BLaER1 (cell line): ENCODE measurements at regions not wholly inside any gene's neighbourhood (a gene's known extent, or its start where the extent isn't known, plus 50 kb on each side); places are given as distances from the start of the nearest gene placed in this dataset.
"Not testable (repeated sequence)": the region's sequence is repeated elsewhere in the genome, so short reads cannot be mapped to it uniquely, and the experiment has no call there.

Source experiments
- H3K27ac ChIP-seq: shearing (Covaris generic); formaldehyde crosslinking; 2 replicates; pipeline ENCODE4 v1.8.1; 2022
- H3K27me3 ChIP-seq: shearing (Covaris generic); formaldehyde crosslinking; 2 replicates; pipeline ENCODE4 v1.8.1; 2022
- H3K36me3 ChIP-seq: shearing (Covaris generic); formaldehyde crosslinking; 2 replicates; pipeline ENCODE4 v1.8.1; 2022
- H3K4me1 ChIP-seq: shearing (Covaris generic); formaldehyde crosslinking; 2 replicates; pipeline ENCODE4 v1.8.1; 2022
- H3K4me2 ChIP-seq: shearing (Covaris generic); formaldehyde crosslinking; 2 replicates; pipeline ENCODE4 v1.8.1; 2022
- H3K4me3 ChIP-seq: shearing (Covaris generic); formaldehyde crosslinking; 2 replicates; pipeline ENCODE4 v1.8.1; 2022
- H3K9ac ChIP-seq: shearing (Covaris generic); formaldehyde crosslinking; 2 replicates; pipeline ENCODE4 v1.8.1; 2022
- H3K9me3 ChIP-seq: shearing (Covaris generic); formaldehyde crosslinking; 2 replicates; pipeline ENCODE4 v1.8.1; 2022
- H4K20me1 ChIP-seq: shearing (Covaris generic); formaldehyde crosslinking; 2 replicates; pipeline ENCODE4 v1.8.1; 2022
- Cebpa-rat ChIP-seq: shearing (Covaris generic); IDR thresholded peaks from 2 replicates; pipeline ENCODE4 v1.8.1; 2022

DNA sequence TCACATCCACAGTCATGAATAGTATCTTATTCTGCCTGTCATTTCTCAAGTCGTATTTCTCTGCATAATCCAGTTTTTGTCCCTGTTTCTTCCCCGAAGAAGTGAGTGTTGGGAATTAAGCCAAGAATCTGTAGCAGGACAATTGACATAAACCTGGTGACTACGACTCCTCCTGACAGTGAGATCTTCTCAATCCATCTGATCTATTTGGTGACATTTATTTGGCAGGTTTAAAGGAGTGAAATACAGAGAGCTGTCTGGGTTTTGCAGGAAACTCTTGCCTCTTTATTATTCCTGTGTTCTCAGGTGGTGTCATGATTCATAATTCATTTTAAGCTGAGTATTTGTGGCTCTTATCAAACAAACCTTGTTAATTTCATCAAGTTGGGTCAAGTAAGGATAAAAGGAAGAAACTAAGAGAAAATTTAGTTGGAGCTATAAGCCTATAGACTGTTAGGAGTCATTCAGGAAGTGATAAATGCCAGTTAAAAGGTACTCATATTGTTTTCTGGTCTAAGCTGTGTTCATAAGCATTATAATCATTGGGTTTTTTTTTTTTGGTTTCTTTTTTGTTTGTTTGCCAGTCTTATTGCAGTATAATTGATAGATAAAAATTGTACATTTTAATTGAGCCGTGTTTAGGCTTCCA lies 95.9 kb upstream of the PCSK1 start:
- no peak overlapping the region for H3K4me2 ChIP-seq
- H3K27me3 ChIP-seq, result no peaks in the 10 kb centered on the region
- no peaks in the 10 kb centered on the region for H4K20me1 ChIP-seq
- H3K27ac ChIP-seq, result no peak overlapping the region
- no peaks in the 10 kb centered on the region for H3K36me3 ChIP-seq
- no peak overlapping the region for H3K4me3 ChIP-seq
- H3K4me1 ChIP-seq, result no peaks in the 10 kb centered on the region
- TF ChIP-seq Cebpa-rat, result no peak
- H3K9me3 ChIP-seq, result no peaks in the 10 kb centered on the region
- H3K9ac ChIP-seq, result no peak overlapping the region

DNA sequence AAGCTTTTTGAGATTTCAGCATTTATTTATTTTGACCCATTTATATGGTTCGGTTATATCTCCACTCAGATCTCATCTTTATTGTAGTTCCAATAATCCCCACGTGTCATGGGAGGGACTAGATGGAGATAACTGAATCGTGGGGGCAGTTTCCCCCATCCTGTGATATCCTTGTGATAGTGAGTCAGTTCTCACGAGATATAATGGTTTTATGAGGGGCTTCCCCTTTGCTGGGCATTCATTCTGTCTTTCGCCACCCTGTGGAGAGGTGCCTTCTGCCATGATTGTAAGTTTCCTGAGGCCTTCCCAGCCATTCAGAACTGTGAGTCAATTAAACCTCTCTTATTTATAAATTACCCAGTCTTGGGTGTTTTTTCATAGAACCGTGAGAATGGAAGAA lies 96.5 kb upstream of the PCSK1 start:
- Histone ChIP-seq H3K36me3 (no peaks in the 10 kb centered on the region), H3K4me1 (no peaks in the 10 kb centered on the region), H3K4me3 (no peak overlapping the region), H3K9me3 (no peaks in the 10 kb centered on the region), H3K9ac (no peak overlapping the region), H3K27ac (no peak overlapping the region), H4K20me1 (no peaks in the 10 kb centered on the region), H3K4me2 (no peak overlapping the region), H3K27me3 (no peaks in the 10 kb centered on the region)
- TF ChIP-seq Cebpa-rat, result no peak

DNA sequence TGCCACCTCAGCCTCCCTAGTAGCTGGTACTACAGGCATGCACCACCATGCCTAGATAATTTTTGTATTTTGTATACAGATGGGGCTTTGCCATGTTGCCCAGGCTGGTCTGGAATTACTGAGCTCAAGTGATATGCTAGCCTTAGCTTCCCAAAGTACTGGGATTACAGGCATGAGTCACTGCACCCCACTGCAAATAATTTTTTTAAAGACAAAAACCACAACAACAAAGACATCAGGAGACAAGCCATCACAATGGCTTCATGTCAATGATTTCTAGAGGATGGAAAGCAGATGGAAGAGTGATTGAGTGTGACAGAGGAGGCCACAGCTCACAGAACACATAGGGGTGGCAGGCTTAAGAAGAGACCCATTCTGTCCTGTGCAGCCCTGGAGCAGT lies 97.9 kb upstream of the PCSK1 start:
- TF ChIP-seq Cebpa-rat, result no peak
- no peaks in the 10 kb centered on the region for H3K9me3 ChIP-seq

DNA sequence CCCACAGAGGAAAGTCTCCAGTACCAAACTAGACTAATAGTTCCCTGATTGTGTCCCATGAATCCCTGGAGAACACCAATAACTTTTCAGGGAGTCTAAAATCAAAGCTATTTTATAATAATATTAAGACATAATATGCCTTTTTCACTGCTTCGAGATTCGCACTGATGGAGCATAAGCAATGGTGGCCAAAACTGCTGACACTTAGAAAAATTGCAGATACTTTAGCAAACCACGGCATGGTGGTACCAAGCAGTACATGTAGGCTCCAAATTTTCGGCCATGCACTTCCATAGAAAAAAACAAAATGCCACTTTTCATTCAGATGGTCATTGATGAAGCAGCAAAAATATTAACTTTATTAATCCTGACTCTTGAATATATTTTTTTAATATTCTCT lies 100.3 kb upstream of the PCSK1 start:
- H3K36me3 ChIP-seq, result no peaks in the 10 kb centered on the region
- no peak overlapping the region for H3K9ac ChIP-seq
- no peak overlapping the region for H3K4me2 ChIP-seq
- 0 out of 2 replicates have a peak, but pooled peaks cover 4% of the 10 kb centered on the region for H3K9me3 ChIP-seq
- H3K27me3 ChIP-seq, result no peaks in the 10 kb centered on the region
- H3K27ac ChIP-seq, result no peak overlapping the region
- H4K20me1 ChIP-seq, result no peaks in the 10 kb centered on the region
- H3K4me3 ChIP-seq, result no peak overlapping the region
- TF ChIP-seq Cebpa-rat, result no peak
- peaks cover 18% of the 10 kb centered on the region for H3K4me1 ChIP-seq

More for the DNA sequence above, 97.9 kb upstream of the PCSK1 start:
- Histone ChIP-seq H4K20me1 (no peaks in the 10 kb centered on the region), H3K4me1 (no peaks in the 10 kb centered on the region), H3K4me3 (no peak overlapping the region), H3K27ac (no peak overlapping the region), H3K4me2 (no peak overlapping the region), H3K36me3 (no peaks in the 10 kb centered on the region), H3K9ac (no peak overlapping the region), H3K27me3 (no peaks in the 10 kb centered on the region)

DNA sequence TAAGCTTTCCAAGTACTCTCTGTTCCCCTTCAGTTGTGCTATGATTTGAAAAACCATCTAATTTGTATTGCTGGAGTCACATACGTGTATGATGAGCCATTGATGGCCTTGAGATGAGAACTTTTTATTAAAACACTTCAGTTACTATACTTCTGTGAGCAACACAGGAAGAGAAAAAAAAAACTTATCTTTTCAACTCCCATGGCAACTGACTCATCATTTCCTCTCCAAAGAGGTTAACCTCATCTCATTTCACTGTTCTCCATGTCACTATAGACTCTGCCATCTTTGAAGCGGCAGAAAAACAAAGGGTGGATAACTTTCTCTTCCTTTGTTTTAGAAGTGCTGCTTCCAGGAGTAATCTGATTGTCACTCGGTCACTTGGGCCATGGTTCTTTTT lies 104.3 kb upstream of the PCSK1 start:
- no peak for TF ChIP-seq Cebpa-rat
- Histone ChIP-seq H3K4me2 (peak overlapping the region; percentile 55), H3K9ac (no peak overlapping the region), H4K20me1 (no peaks in the 10 kb centered on the region), H3K9me3 (0 out of 2 replicates have a peak, but pooled peaks cover 4% of the 10 kb centered on the region), H3K4me1 (peaks cover 18% of the 10 kb centered on the region), H3K27ac (peak overlapping the region; percentile 53), H3K4me3 (no peak overlapping the region), H3K36me3 (no peaks in the 10 kb centered on the region), H3K27me3 (no peaks in the 10 kb centered on the region)

DNA sequence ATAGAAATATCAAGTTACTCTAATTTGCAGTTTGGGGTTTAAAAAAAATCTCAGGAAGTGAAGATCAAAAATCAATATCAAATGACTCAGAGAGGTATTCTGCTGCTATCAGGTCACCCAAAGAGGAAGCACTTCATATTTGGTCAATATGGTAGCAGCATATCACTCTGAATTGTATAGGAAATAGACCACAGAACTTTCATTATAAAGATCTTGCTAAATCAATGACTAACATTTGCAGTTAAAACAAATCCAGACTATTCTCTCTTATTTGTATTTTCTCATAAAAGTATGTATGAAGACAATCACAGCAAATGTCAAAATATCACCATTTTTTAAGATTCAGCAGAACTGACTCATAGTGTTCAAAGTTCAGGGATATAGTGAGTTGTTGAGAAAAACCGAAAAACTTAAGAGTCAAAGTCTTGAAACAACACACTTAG lies 105.8 kb upstream of the PCSK1 start:
- H3K4me2 ChIP-seq, result no peak overlapping the region
- no peaks in the 10 kb centered on the region for H3K36me3 ChIP-seq
- no peak overlapping the region for H3K9ac ChIP-seq
- peaks cover 18% of the 10 kb centered on the region for H3K4me1 ChIP-seq
- no peak overlapping the region for H3K4me3 ChIP-seq
- H4K20me1 ChIP-seq, result no peaks in the 10 kb centered on the region
- H3K9me3 ChIP-seq, result 0 out of 2 replicates have a peak, but pooled peaks cover 4% of the 10 kb centered on the region
- H3K27me3 ChIP-seq, result no peaks in the 10 kb centered on the region
- TF ChIP-seq Cebpa-rat, result no peak
- H3K27ac ChIP-seq, result no peak overlapping the region

DNA sequence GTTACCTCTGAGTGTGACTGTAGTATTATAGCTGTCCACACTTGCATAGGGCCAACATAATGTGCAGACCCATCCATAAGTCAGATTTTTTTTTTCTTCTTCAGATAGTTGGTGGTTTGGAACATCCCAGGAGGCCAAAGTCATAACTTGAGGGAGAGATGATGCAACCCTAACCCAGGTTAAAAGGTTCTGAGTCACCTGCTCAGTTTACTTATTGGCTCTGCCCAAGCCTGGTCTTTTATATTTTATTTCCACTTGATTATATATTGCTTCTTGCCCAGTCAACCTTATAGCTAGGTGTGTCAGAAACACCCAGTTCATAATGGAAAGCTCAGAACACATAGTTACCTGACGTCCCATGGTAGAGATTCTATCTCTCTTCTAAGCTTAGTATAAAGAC lies 113.1 kb upstream of the PCSK1 start:
- Histone ChIP-seq H3K4me1 (no peaks in the 10 kb centered on the region), H3K4me2 (no peak overlapping the region), H3K9me3 (no peaks in the 10 kb centered on the region), H3K4me3 (no peak overlapping the region), H3K27ac (no peak overlapping the region), H4K20me1 (no peaks in the 10 kb centered on the region), H3K27me3 (no peaks in the 10 kb centered on the region), H3K36me3 (no peaks in the 10 kb centered on the region), H3K9ac (no peak overlapping the region)
- no peak for TF ChIP-seq Cebpa-rat

DNA sequence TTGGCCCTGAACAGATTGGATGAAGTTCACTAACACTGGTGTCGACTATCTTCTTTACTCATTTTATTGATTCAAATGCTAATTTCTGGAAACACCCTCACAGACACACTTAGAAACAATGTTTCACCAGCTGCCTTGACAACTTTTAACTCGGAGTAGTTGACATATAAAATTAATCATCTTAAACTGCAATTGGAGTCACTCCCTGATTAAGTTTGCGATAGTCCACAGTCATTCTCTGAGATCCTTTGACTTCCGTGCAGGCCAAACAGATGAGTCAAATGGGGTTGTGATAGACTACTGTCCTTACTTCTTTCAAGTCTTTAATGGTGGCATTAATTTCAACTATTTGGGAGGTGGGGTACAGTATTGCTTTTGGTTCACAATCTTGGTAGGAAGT lies 114.4 kb upstream of the PCSK1 start:
- no peaks in the 10 kb centered on the region for H4K20me1 ChIP-seq
- no peak overlapping the region for H3K9ac ChIP-seq
- no peaks in the 10 kb centered on the region for H3K4me1 ChIP-seq
- no peaks in the 10 kb centered on the region for H3K9me3 ChIP-seq
- no peaks in the 10 kb centered on the region for H3K36me3 ChIP-seq
- no peak overlapping the region for H3K27ac ChIP-seq
- H3K4me3 ChIP-seq, result no peak overlapping the region
- TF ChIP-seq Cebpa-rat, result no peak
- H3K4me2 ChIP-seq, result no peak overlapping the region
- no peaks in the 10 kb centered on the region for H3K27me3 ChIP-seq

DNA sequence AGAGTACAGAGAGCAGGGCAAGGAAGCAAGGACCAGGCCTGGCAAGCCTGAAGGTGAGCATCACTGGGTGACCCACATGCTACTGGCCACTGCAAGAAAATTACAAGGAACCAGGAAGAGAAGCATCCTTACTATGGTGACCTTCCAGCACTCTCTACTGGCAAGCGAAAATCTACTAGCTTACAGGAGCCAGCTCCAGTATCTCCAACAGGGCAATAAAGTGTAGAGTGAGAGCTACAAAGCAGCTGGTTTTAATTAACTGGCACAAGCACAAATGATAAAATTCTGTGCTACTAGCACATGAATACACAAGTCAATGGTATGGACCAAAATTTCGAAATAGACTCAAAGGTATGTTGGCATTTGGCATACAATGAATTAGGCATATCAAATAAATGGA lies 113.3 kb upstream of the CAST start:
- H3K9me3 ChIP-seq, result no peaks in the 10 kb centered on the region
- no peak overlapping the region for H3K9ac ChIP-seq
- no peak overlapping the region for H3K4me2 ChIP-seq
- no peak overlapping the region for H3K4me3 ChIP-seq
- H3K36me3 ChIP-seq, result no peaks in the 10 kb centered on the region
- H3K27me3 ChIP-seq, result no peaks in the 10 kb centered on the region
- H3K4me1 ChIP-seq, result no peaks in the 10 kb centered on the region
- no peak overlapping the region for H3K27ac ChIP-seq
- TF ChIP-seq Cebpa-rat, result no peak
- H4K20me1 ChIP-seq, result no peaks in the 10 kb centered on the region

DNA sequence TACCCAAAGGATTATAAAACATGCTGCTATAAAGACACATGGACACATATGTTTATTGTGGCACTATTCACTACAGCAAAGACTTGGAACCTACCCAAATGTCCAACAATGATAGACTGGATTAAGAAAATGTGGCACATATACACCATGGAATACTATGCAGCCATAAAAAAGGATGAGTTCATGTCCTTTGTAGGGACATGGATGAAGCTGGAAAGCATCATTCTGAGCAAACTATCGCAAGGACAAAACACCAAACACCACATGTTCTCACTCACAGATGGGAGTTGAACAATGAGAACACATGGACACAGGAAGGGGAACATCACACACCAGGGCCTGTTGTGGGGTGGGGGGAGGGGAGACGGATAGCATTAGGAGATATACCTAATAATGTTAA lies 101.3 kb upstream of the CAST start:
- peaks cover 28% of the 10 kb centered on the region for H3K9me3 ChIP-seq
- not testable (repeated sequence) for H3K4me3 ChIP-seq, H3K36me3 ChIP-seq, H4K20me1 ChIP-seq, H3K4me1 ChIP-seq, H3K4me2 ChIP-seq, H3K27ac ChIP-seq, H3K27me3 ChIP-seq, H3K9ac ChIP-seq

DNA sequence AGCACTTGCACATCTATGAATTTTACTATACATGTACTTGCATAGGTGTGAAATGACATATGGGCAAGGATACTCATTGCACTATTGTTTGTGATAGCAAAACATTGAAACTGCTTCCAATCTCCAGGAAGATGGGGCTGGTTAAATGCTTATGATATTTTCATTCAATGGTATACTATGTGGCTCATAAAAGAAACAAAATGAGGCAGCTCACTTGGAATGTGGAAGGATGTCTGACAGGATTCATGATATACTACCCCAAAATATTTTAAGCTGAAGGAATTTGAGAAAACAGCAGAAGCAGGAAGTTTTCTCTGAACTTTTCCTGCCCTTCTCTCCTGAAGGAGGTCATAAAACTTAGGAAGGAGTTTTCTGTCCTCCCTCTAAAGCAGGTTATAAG lies 99.6 kb upstream of the CAST start:
- Histone ChIP-seq H3K9ac (no peak overlapping the region), H3K27ac (no peak overlapping the region), H3K9me3 (peaks cover 28% of the 10 kb centered on the region), H4K20me1 (no peaks in the 10 kb centered on the region), H3K4me1 (peaks cover 25% of the 10 kb centered on the region), H3K4me2 (no peak overlapping the region), H3K4me3 (no peak overlapping the region), H3K36me3 (no peaks in the 10 kb centered on the region), H3K27me3 (no peaks in the 10 kb centered on the region)
- no peak for TF ChIP-seq Cebpa-rat
